ENCODE measurements at regions not wholly inside any gene's neighbourhood (a gene's known extent, or its start where the extent isn't known, plus 50 kb on each side); places are given as distances from the start of the nearest gene placed in this dataset.

- TF ChIP-seq CTCF (IDR thresholded peaks at IDR 0.05; ENCODE audit: insufficient read depth, low read length, poor library complexity, severe bottlenecking) (no peak), EZH2phosphoT487 (conservative IDR thresholded peaks at IDR 0.05; ENCODE audit: low read length) (no peak)
These were observed 256.1 kb upstream of the C1orf87 start for GRCh38 chr1:60329651-60330050.

All from SU-DHL-6 (cell line).